ENCODE measurements at regions not wholly inside any gene's neighbourhood (a gene's known extent, or its start where the extent isn't known, plus 50 kb on each side); places are given as distances from the start of the nearest gene placed in this dataset.

DNA sequence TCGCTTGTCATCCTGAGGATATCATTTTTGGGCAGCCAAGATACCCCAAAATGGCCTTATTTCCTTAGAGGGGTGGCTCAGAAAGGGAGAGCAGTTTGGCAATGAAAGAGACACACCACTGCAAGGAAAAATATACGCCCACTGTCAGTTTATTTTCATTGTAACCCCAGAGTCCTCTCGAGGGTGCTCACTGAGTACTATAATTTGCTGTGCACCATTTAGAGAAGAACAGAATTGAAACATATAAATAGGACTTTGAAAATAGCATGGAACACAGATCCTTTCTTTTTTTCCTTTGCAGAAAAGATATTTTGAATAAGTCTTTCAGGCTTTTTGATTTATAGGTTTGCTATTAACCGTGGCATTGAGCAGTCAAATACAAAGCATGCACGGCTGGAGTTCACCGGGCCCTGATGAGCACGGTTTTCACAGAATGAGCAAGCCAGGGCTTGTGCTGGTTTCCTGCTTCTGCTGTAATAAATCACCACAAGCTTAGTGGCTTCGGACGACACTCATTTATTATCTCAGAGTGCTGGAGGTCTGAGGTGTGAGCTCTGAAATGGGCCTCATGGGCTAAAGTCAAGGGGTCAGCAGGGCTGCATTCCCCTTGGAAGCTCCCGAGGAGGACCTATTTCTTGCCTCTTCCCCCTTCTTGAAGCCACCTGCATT, 152.3 kb downstream of the ZNF664 start:
- no peak for TF ChIP-seq POLR2A (IDR thresholded peaks at IDR 0.05)
- TF ChIP-seq, protein P1, sequence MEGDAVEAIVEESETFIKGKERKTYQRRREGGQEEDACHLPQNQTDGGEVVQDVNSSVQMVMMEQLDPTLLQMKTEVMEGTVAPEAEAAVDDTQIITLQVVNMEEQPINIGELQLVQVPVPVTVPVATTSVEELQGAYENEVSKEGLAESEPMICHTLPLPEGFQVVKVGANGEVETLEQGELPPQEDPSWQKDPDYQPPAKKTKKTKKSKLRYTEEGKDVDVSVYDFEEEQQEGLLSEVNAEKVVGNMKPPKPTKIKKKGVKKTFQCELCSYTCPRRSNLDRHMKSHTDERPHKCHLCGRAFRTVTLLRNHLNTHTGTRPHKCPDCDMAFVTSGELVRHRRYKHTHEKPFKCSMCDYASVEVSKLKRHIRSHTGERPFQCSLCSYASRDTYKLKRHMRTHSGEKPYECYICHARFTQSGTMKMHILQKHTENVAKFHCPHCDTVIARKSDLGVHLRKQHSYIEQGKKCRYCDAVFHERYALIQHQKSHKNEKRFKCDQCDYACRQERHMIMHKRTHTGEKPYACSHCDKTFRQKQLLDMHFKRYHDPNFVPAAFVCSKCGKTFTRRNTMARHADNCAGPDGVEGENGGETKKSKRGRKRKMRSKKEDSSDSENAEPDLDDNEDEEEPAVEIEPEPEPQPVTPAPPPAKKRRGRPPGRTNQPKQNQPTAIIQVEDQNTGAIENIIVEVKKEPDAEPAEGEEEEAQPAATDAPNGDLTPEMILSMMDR (IDR thresholded peaks at IDR 0.05), result no peak

Measured in testis (tissue), 2 donors.